GM18498 (cell line): ENCODE measurements at regions not wholly inside any gene's neighbourhood (a gene's known extent, or its start where the extent isn't known, plus 50 kb on each side); places are given as distances from the start of the nearest gene placed in this dataset.
A peak's percentile ranks its signal among the peaks of the same experiment; 100 is the strongest.
"Not testable (repeated sequence)": the region's sequence is repeated elsewhere in the genome, so short reads cannot be mapped to it uniquely, and the experiment has no call there.

ENCODE experiments used
- ATAC-seq: cut with Tn5 transposase; IDR thresholded peaks from one replicate; pipeline ENCODE4 v1.9.1; 2021; ENCODE audit warnings: mild to moderate bottlenecking, moderate library complexity; ENCODE audit not compliant: unreplicated experiment

DNA sequence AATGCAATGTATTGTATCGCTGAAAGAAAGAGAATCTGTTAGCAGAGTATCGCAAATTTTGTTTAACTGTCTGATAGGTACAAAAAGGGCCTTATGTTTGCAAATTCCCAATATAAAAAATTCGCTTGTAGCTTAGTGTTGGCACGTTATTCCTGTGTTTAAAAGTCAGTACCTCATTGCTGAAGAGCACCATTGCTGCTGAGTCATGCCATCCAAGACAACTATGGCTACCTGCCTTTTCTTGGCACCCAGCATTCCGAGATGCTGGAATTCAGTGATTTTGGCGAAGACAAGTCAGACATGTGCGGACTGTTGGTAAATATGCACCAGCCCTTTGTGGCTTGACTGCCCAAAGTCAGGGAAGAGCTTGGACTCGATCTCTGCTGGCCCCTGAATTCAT is 149.5 kb upstream of the EEA1 start:
- ATAC-seq, result no peak

DNA sequence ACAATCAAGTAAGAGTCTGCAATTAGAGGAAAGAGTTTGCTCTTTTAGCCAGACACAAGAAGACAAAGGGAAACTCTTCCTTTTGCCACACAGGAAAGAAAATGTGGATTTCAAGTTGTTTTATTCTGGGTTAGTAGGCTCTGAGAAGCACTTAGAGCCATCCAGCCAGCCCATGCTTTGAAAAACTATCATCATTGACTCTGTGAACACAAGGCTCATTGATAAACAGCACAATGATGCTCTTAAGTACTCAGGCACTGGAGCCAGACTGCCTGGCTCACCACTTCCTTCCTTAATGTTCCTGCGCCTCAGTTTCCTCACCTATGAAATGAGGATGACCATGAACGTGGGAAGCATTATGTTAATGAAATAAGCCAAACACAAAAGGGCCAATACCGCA is 150.2 kb upstream of the EEA1 start:
- no peak for ATAC-seq

DNA sequence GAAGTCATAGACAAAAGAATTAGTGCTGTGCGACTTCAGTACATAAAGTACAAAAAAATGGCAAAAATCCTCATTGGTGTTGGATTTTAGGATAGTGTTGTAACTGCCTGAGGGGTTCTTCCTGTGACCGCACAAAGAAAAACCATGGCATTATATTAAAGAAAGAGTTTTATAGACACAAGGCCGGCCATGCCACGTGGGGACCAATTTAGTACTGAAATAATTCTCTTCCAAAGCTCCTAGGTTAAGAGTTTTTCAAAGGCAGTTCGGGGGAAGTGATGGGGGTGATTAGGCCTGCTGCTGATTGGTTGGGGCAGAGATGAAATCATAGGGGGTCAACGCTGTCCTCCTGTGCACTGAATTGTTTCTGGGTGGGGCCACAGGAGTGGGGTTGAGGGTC is 150.9 kb upstream of the EEA1 start:
- ATAC-seq, result no peak

GRCh38 chr12:93080452-93080851 is 151.4 kb upstream of the EEA1 start:
- no peak for ATAC-seq

DNA sequence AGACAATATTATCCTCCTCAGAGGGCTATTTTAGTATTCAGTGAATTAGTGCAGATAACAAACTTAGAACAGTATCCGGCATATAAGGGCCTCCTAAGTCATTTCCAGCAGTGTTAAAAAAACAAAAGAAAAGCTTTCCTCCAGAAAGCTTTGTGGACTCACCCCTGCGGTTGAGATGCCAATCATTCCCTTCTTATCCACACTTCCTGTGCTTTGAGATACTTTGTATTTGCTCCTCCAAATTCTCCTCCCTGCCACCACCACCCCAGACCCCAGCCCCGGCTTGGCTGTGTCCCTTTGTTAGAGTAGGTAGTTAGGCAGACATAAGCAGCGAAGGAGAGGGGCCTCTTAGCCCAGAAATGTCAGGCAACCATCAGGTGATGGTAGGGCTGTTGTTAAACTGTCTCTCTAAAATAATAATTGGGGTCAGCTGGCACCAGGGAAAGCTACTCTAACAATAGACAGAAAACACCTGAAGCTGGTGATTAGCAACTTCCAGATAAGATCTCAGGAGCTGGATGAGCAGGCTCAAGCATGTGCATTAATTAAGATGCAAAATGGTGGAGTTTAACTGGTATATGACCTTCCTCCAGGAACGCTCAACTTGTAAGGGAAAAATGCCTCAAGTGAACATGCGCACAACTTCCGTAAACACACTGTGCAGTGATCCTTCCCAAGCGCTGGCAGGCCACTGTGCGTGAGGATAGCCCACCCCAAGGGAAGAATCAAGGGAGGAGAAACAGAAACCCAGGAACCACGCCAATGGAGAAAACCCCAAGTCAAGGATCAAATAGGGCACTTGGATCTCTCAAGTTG is 152.1 kb upstream of the EEA1 start:
- ATAC-seq, result no peak

- ATAC-seq, result no peak
Observed at GRCh38 chr12:93081810-93082165, 152.7 kb upstream of the EEA1 start.

- no peak for ATAC-seq
Observed at GRCh38 chr12:93085383-93086287, 156.5 kb upstream of the EEA1 start.

DNA sequence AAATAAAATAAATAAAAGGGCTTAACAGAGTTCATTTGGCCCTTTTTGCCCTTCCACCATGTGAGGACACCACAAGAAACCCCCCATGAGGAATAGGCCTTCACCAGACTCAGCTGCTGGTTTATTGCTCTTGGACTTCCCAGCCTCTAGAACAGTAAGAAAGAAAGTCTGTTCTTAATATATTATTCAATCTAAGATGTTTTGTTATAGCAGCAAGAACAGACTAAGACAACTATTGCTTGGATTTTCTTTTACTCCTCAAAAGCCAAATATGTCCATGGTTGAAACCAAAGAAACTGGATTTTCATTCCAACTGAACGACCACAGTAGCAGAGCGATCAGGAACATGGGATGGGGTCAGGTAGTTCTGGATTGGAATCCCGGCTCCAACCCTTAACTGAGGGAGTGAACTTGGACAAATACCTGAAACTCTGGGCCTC is 157.2 kb upstream of the EEA1 start:
- ATAC-seq, result no peak

GRCh38 chr12:93087840-93088610 is 158.9 kb upstream of the EEA1 start:
- ATAC-seq, result no peak

DNA sequence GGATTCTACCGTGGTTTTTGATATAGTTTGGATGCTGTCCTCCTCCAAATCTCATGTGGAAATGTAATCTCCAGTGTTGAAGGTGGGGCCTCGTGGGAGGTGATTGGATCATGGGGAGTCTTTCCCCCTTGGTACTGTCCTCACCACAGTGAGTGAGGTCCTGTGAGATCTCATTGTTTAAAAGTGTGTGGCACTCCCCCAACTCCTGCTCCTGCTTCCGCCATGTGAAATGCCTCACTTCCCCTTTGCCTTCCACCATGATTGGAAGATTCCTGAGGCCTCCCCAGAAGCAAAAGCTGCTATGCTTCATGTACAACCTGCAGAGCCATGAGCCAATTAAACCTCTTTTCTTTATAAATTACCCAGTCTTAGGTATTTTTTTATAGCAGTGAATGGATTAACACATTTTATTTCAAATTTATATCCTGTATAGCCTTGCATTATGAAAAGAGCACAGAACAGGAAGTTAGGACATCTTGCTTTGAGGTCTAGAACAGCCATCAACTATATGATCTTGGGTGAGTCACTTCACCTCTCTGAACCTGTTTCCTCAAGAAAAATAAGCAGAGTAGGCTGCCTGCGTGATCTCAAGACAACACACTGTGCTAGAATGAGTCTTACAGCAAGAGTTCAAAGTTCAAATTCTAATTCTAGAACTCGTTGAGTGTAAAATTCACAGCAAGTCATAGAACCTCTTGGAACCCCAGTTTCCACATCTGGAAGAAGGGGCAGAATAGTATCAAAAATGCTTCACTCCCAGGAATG is 160.9 kb upstream of the EEA1 start:
- ATAC-seq, result no peak

DNA sequence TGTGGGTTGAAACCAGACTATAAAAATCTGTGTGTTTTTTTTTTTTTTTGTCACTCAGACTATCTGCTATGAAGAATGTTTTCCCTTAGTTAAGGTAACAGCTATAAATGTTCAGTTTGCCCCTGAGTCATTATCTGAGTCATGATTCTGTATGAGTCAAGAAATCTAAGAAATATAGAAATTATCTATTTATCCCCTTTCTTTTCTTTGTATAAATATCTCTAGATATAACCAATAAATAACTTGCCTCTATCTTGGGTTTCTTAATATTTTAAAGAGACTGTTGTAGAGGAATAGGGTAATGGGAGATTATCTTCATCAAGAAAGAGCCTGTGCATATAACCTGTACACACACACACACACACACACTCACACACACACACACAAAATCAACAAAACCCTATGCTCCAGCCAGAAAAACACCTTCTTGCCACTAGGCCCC is 161.7 kb upstream of the EEA1 start:
- ATAC-seq, result no peak

DNA sequence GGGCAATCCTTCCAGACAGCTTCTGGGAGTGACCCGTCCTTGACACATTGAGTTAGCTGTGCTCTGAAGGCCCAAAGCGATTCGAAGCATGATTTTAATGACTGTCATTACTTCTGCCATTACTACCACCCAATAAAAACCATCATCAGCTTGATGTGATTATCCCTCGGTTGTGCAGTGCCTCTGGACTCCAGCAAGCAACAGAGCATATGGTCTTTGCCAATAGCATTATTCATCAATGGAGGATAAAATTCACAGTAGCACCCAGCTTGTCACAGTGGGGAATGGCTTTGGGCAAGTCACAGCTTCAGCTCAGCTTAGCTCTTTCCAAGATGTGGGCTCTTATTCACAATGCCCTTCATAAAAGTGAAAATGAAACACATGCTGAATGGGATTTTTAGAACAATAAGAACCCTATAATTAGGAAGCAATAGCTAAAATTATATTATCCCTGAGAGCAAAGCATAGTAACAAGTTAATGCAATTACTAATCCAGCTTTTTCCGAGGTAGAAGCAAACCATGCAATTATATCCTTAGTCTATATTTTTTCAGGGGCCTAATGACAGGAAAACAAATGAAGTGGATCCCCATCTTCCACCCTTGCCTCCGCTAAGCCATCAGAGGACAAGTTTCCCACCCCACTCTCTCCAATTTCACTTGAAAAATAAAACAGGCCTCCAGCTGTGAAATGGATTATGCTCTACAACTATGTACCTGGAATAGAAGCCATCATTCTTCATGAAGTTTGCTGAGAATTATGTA is 163.0 kb upstream of the EEA1 start:
- ATAC-seq, result no peak

DNA sequence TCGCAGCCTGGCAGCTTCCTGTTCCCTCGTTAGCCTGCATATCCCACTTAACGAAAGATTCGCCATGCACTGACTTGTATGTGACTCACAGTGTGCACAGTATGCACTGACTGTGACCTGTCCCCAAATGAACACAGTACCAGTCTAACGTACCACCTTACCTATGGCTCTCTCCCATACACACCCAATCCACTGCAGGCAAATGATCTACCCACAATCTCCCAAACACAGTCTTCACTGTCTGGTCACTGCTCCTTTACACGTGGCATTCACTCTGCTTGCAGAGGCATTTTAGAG is 163.5 kb upstream of the EEA1 start:
- no peak for ATAC-seq

DNA sequence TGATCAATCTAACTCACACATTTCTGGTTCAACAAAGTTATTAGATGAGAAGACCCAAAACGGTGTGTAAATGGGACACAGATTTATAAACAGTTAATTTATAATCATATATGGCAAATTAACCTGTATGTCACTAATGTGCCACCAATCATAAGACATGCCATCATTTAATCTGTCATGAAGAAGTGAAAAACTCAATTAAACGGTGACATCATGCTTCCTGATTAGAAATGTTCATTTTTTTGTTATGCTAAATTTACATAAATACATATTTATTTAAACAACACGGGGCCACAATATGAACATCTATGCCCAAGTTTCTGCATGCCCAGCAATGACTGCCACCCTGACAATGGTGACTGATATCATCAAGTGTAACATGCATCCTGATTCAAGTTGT is 164.1 kb upstream of the EEA1 start:
- ATAC-seq, result no peak

- not testable (repeated sequence) for ATAC-seq
Observed at GRCh38 chr12:93094222-93094621, 165.1 kb upstream of the EEA1 start.

DNA sequence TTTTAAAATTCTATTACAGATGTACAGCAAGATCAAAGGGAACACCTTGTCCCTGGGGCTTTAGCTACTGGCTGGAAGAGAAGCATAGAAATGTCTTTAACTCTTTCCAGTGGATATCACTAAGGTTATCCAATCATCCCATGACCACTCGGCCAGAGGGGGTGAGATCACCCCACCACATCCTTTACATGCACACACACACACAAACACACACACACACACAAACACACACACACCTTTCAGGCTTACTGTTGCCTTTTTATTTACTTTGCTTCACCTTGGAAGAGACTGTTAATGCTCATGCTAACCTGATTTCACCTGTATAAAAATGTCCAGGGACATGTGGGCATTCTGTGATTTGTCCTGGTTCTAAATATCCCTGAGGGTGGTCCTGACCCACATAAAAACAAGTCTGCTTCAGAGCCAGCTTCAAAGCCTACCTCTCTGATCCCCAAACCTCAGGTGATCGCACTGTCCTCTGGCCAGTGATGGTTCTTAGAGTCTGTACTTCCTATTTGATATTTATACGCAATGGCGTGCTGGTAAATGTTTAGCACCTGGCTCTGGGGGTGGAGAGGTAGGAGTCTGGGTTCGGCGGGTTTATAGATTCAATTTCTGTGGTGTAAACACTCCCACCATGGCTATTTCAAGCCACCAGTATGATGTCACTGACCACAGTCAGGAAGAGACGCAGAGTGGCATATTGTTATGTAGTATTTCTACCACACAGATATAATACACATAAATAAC is 166.1 kb upstream of the EEA1 start:
- peak; percentile 91 for ATAC-seq

- ATAC-seq, result no peak
Observed at GRCh38 chr12:93097417-93097816, 168.3 kb upstream of the EEA1 start.

DNA sequence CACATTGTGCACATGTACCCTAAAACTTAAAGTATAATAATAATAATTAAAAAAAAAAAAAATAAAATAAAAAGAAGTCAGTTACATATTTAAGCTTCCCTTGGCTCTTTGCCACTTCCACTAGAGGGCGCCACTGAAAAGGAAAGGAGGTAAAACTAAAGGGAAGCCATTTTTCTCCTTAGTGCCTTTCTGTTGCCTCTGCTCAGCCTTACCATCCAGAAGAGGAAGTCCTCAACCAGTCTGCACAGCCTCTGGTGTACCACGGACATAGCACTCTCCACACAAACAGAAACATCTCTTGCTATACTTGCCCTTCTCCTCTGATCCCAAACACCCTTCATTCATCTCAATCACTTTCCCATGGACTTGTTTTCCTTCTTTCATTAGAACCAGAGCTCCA is 169.0 kb upstream of the EEA1 start:
- ATAC-seq, result peak; percentile 45

DNA sequence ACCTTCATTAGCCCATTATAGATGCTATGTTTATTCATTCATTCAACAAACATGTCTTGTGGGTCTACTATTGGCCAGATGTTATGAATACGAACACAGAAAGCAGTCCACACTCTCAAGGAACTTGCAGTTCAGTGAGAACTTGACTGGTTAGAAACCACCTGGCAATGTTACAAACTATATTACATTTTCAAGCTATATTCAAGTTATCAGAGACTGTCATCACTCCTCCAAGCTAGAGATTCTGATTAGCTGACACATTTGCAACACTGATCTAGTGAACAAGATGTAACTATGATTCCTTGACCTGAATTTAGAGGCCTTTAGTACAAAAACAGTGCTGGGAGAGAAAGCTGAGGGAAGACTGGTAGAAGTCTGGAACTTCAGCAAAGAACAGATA is 170.7 kb upstream of the EEA1 start:
- ATAC-seq, result no peak
